ENCODE measurements at regions not wholly inside any gene's neighbourhood (a gene's known extent, or its start where the extent isn't known, plus 50 kb on each side); places are given as distances from the start of the nearest gene placed in this dataset.

GRCh38 chr9:95766906-95767305 lies 108.6 kb upstream of the ERCC6L2 start:
- DNase-seq (ENCODE audit: low read depth): no peak
- no peak for TF ChIP-seq CTCF (IDR thresholded peaks at IDR 0.05; ENCODE audit: low read depth, low read length, missing control alignments)
- H3K4me3 ChIP-seq (ENCODE audit: low read depth, low read length): no peak overlapping the region
- in situ Hi-C loops (cut with HindIII; ENCODE audit: low sequenced_read_pairs): no loop called here

- DNase-seq (ENCODE audit: low read depth): no peak
- in situ Hi-C loops (cut with HindIII; ENCODE audit: low sequenced_read_pairs): no loop called here
- TF ChIP-seq CTCF (IDR thresholded peaks at IDR 0.05; ENCODE audit: low read depth, low read length, missing control alignments): no peak
- no peak overlapping the region for H3K4me3 ChIP-seq (ENCODE audit: low read depth, low read length)
Measured at GRCh38 chr9:95764533-95765319, 110.8 kb upstream of the ERCC6L2 start.

- in situ Hi-C loops (cut with HindIII; ENCODE audit: low sequenced_read_pairs): no loop called here
- no peak for TF ChIP-seq CTCF (IDR thresholded peaks at IDR 0.05; ENCODE audit: low read depth, low read length, missing control alignments)
- H3K4me3 ChIP-seq (ENCODE audit: low read depth, low read length): no peak overlapping the region
- no peak for DNase-seq (ENCODE audit: low read depth)
Measured at GRCh38 chr9:95763983-95764382, 111.5 kb upstream of the ERCC6L2 start.

- in situ Hi-C loops (cut with HindIII; ENCODE audit: low sequenced_read_pairs): no loop called here
- DNase-seq (ENCODE audit: low read depth): no peak
- TF ChIP-seq CTCF (IDR thresholded peaks at IDR 0.05; ENCODE audit: low read depth, low read length, missing control alignments): no peak
- no peak overlapping the region for H3K4me3 ChIP-seq (ENCODE audit: low read depth, low read length)
Measured at GRCh38 chr9:95763006-95763405, 112.5 kb upstream of the ERCC6L2 start.

GRCh38 chr9:95762322-95762721 lies 113.2 kb upstream of the ERCC6L2 start:
- H3K4me3 ChIP-seq (ENCODE audit: low read depth, low read length): no peak overlapping the region
- no peak for TF ChIP-seq CTCF (IDR thresholded peaks at IDR 0.05; ENCODE audit: low read depth, low read length, missing control alignments)
- no peak for DNase-seq (ENCODE audit: low read depth)

GRCh38 chr9:95760791-95761190 lies 114.7 kb upstream of the ERCC6L2 start:
- no peak overlapping the region for H3K4me3 ChIP-seq (ENCODE audit: low read depth, low read length)
- no peak for TF ChIP-seq CTCF (IDR thresholded peaks at IDR 0.05; ENCODE audit: low read depth, low read length, missing control alignments)
- in situ Hi-C loops (cut with HindIII; ENCODE audit: low sequenced_read_pairs): no loop called here
- no peak for DNase-seq (ENCODE audit: low read depth)

More at GRCh38 chr9:95762322-95762721, 113.2 kb upstream of the ERCC6L2 start:
- in situ Hi-C loops (cut with HindIII; ENCODE audit: low sequenced_read_pairs): no loop called here

All from astrocyte of the cerebellum (primary cell).